Mesothelial cell of epicardium (in vitro differentiated cells): ENCODE measurements at regions not wholly inside any gene's neighbourhood (a gene's known extent, or its start where the extent isn't known, plus 50 kb on each side); places are given as distances from the start of the nearest gene placed in this dataset.

Experiments
- DNase-seq, 2 experiments: peaks; one replicate each; pipeline ENCODE4 v3.0.0; 2021; ENCODE audit warnings: low spot score in 2 of 2; ENCODE audit not compliant: unreplicated experiment in 2 of 2
- H3K27ac Mint-ChIP-seq: 2 replicates; pipeline ENCODE4 v1.8.0; 2021; ENCODE audit warnings: mixed read lengths
- H3K27me3 Mint-ChIP-seq: 2 replicates; pipeline ENCODE4 v1.8.0; 2021; ENCODE audit warnings: low read depth, mixed read lengths
- H3K36me3 Mint-ChIP-seq: 2 replicates; pipeline ENCODE4 v1.8.0; 2021; ENCODE audit warnings: mixed read lengths
- H3K4me1 Mint-ChIP-seq: 2 replicates; pipeline ENCODE4 v1.8.0; 2021; ENCODE audit warnings: mixed read lengths
- H3K4me3 Mint-ChIP-seq: 2 replicates; pipeline ENCODE4 v1.8.0; 2021; ENCODE audit warnings: mild to moderate bottlenecking, moderate library complexity, mixed read lengths
- H3K9me3 Mint-ChIP-seq: 2 replicates; pipeline ENCODE4 v1.8.0; 2021; ENCODE audit warnings: mixed read lengths
- CTCF ChIP-seq: fragments of 200-600 bp; sonication (generic); IDR thresholded peaks from one replicate; pipeline ENCODE4 v1.5.0; 2021; ENCODE audit warnings: antibody characterized with exemption; ENCODE audit not compliant: unreplicated experiment

GRCh38 chr3:94280958-94281357 lies 218.1 kb downstream of the NSUN3 start:
- no peak for TF ChIP-seq CTCF
- no peaks in the 10 kb centered on the region for H3K27me3 Mint-ChIP-seq
- H3K9me3 Mint-ChIP-seq = no peaks in the 10 kb centered on the region
- H3K27ac Mint-ChIP-seq = no peak overlapping the region
- no peak for DNase-seq
- no peak overlapping the region for H3K4me3 Mint-ChIP-seq
- peaks cover 3% of the 10 kb centered on the region for H3K4me1 Mint-ChIP-seq
- H3K36me3 Mint-ChIP-seq = no peaks in the 10 kb centered on the region

- DNase-seq = no peak
- TF ChIP-seq CTCF = no peak
- Mint-ChIP-seq H3K4me3 (no peak overlapping the region), H3K27me3 (no peaks in the 10 kb centered on the region), H3K27ac (no peak overlapping the region), H3K9me3 (peaks cover 10% of the 10 kb centered on the region), H3K4me1 (peaks cover 3% of the 10 kb centered on the region), H3K36me3 (no peaks in the 10 kb centered on the region)
Observed at GRCh38 chr3:94285872-94286271, 223.0 kb downstream of the NSUN3 start.

- no peak for TF ChIP-seq CTCF
- Mint-ChIP-seq H3K27me3 (peaks cover 6% of the 10 kb centered on the region), H3K4me1 (peaks cover 5% of the 10 kb centered on the region), H3K27ac (no peak overlapping the region), H3K36me3 (no peaks in the 10 kb centered on the region), H3K9me3 (peaks cover 22% of the 10 kb centered on the region), H3K4me3 (no peak overlapping the region)
- DNase-seq = no peak
Observed at GRCh38 chr3:94291686-94292085, 228.8 kb downstream of the NSUN3 start.

- Mint-ChIP-seq H3K9me3 (peaks cover 19% of the 10 kb centered on the region), H3K27me3 (peaks cover 6% of the 10 kb centered on the region), H3K4me1 (peaks cover 5% of the 10 kb centered on the region), H3K4me3 (no peak overlapping the region), H3K36me3 (no peaks in the 10 kb centered on the region), H3K27ac (no peak overlapping the region)
- no peak for TF ChIP-seq CTCF
- no peak for DNase-seq
Observed at GRCh38 chr3:94292151-94292550, 229.3 kb downstream of the NSUN3 start.

GRCh38 chr3:94293793-94294195 lies 230.9 kb downstream of the NSUN3 start:
- H3K4me1 Mint-ChIP-seq = peaks cover 5% of the 10 kb centered on the region
- no peak overlapping the region for H3K4me3 Mint-ChIP-seq
- H3K36me3 Mint-ChIP-seq = no peaks in the 10 kb centered on the region
- no peak for TF ChIP-seq CTCF
- peaks cover 13% of the 10 kb centered on the region for H3K9me3 Mint-ChIP-seq
- H3K27me3 Mint-ChIP-seq = peaks cover 6% of the 10 kb centered on the region
- H3K27ac Mint-ChIP-seq = no peak overlapping the region
- DNase-seq = no peak

GRCh38 chr3:94294806-94295205 lies 231.9 kb downstream of the NSUN3 start:
- no peak for TF ChIP-seq CTCF

More at GRCh38 chr3:94294806-94295205, 231.9 kb downstream of the NSUN3 start:
- no peak overlapping the region for H3K27ac Mint-ChIP-seq
- peaks cover 13% of the 10 kb centered on the region for H3K9me3 Mint-ChIP-seq
- no peak for DNase-seq
- H3K36me3 Mint-ChIP-seq = no peaks in the 10 kb centered on the region
- H3K4me3 Mint-ChIP-seq = no peak overlapping the region
- peaks cover 5% of the 10 kb centered on the region for H3K4me1 Mint-ChIP-seq
- peaks cover 6% of the 10 kb centered on the region for H3K27me3 Mint-ChIP-seq
